Chondrocyte (in vitro differentiated cells): ENCODE measurements at regions not wholly inside any gene's neighbourhood (a gene's known extent, or its start where the extent isn't known, plus 50 kb on each side); places are given as distances from the start of the nearest gene placed in this dataset.

Experiments used
- DNase-seq: peaks from one replicate; pipeline ENCODE4 v3.0.0; 2021; ENCODE audit warnings: mixed read lengths, low spot score
- H3K27ac Mint-ChIP-seq: one replicate; pipeline ENCODE4 v1.8.0; 2021; ENCODE audit warnings: mild to moderate bottlenecking, moderate library complexity, mixed read lengths; ENCODE audit not compliant: unreplicated experiment
- H3K27me3 Mint-ChIP-seq: 2 replicates; pipeline ENCODE4 v1.8.0; 2021; ENCODE audit warnings: low read depth, mixed read lengths
- H3K36me3 Mint-ChIP-seq: 2 replicates; pipeline ENCODE4 v1.8.0; 2021; ENCODE audit warnings: low read depth, mixed read lengths
- H3K4me1 Mint-ChIP-seq: 2 replicates; pipeline ENCODE4 v1.8.0; 2021; ENCODE audit warnings: low read depth, mild to moderate bottlenecking, mixed read lengths
- H3K4me3 Mint-ChIP-seq: one replicate; pipeline ENCODE4 v1.8.0; 2021; ENCODE audit warnings: mild to moderate bottlenecking, moderate library complexity, mixed read lengths; ENCODE audit not compliant: unreplicated experiment
- H3K9me3 Mint-ChIP-seq: 2 replicates; pipeline ENCODE4 v1.8.0; 2021; ENCODE audit warnings: low read depth, mixed read lengths
- TF ChIP-seq, protein P1 (sequence below): fragments of 200-600 bp; sonication (generic); IDR thresholded peaks from 2 replicates; pipeline ENCODE4 v1.5.0; 2021; ENCODE audit warnings: antibody characterized with exemption, mild to moderate bottlenecking, moderate library complexity

DNA sequence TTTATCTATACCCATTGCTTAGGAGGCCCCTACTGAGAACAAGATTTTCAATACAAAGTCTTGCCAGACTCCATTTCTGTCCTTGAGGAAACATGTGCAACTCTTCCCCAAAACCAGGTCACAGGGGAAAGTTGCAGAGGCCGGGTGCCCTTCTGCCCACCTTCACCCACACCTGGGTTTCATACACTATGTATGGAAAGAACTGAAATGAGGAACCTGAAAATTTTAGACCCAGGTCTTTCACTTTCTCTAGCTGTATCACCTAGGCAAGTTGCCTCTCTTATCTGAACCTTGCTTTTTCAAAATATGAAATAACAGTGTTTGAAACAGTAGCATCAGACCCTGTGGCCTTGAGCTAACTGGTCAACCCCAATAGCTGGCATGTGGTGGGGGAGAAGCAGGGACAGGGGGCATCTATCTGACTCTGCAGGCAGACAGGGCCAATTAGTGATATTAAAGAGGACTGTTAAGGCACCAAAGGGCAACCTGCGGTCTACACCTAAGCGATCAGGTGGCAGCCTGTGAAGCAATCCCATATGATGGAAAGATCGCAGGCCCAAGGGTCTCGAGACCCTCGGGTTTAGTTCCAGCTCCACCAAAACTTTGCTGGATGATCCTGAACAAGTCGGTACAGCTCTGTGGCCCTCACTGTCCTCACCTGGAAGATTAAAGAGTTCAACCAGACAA is 346.5 kb downstream of the BCL11B start:
- peaks cover 3% of the 10 kb centered on the region for H3K4me1 Mint-ChIP-seq
- H3K36me3 Mint-ChIP-seq, result peaks cover 1% of the 10 kb centered on the region
- no peak for DNase-seq
- H3K27ac Mint-ChIP-seq, result no peak overlapping the region
- TF ChIP-seq, protein P1, sequence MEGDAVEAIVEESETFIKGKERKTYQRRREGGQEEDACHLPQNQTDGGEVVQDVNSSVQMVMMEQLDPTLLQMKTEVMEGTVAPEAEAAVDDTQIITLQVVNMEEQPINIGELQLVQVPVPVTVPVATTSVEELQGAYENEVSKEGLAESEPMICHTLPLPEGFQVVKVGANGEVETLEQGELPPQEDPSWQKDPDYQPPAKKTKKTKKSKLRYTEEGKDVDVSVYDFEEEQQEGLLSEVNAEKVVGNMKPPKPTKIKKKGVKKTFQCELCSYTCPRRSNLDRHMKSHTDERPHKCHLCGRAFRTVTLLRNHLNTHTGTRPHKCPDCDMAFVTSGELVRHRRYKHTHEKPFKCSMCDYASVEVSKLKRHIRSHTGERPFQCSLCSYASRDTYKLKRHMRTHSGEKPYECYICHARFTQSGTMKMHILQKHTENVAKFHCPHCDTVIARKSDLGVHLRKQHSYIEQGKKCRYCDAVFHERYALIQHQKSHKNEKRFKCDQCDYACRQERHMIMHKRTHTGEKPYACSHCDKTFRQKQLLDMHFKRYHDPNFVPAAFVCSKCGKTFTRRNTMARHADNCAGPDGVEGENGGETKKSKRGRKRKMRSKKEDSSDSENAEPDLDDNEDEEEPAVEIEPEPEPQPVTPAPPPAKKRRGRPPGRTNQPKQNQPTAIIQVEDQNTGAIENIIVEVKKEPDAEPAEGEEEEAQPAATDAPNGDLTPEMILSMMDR, result no peak
- H3K4me3 Mint-ChIP-seq, result no peak overlapping the region
- H3K27me3 Mint-ChIP-seq, result peaks cover 13% of the 10 kb centered on the region
- H3K9me3 Mint-ChIP-seq, result peaks cover 12% of the 10 kb centered on the region

DNA sequence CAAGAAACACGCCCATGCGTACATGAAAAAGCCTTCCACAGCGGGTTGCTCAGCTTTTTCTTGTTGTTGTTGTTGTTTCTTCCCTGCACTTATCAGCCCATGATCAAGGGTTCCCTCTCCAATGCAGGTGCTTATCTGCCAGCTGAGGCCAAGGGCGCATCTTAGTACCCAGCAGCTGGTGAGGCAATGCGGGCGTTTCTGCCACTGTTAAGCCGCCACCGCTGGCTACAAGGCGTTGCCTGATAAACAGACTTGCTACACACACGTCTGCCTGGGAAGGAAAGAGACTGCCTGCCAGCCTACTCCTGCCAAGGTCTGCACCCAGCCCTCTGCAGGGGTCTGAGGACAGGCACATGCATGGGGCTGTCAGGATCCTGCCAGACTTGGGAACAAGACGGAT is 345.9 kb downstream of the BCL11B start:
- no peak for DNase-seq
- H3K27me3 Mint-ChIP-seq, result peaks cover 19% of the 10 kb centered on the region
- peaks cover 3% of the 10 kb centered on the region for H3K4me1 Mint-ChIP-seq
- TF ChIP-seq, protein P1, result no peak
- no peak overlapping the region for H3K27ac Mint-ChIP-seq
- peaks cover 12% of the 10 kb centered on the region for H3K9me3 Mint-ChIP-seq
- no peak overlapping the region for H3K4me3 Mint-ChIP-seq
- H3K36me3 Mint-ChIP-seq, result peaks cover 1% of the 10 kb centered on the region

DNA sequence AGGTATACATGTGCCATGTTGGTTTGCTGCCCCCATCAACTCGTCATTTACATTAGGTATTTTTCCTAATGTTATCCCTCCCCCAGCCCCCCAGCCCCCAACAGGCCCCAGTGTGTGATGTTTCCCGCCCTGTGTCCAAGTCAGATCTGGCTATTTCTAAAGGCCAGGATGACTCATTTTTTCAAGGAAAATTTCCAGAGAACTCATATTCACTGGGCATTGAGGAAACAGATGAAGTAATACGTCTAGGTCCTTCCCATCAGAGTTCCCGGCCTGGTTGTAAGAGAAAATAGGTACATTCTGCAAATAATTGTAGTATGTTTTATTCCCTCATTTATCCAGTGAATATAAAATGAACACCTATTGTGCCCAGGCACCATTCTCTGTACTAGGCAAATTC is 345.2 kb downstream of the BCL11B start:
- TF ChIP-seq, protein P1, result no peak
- Mint-ChIP-seq H3K27ac (no peak overlapping the region), H3K4me1 (peaks cover 3% of the 10 kb centered on the region), H3K36me3 (peaks cover 1% of the 10 kb centered on the region), H3K27me3 (peaks cover 24% of the 10 kb centered on the region), H3K4me3 (no peak overlapping the region), H3K9me3 (peaks cover 10% of the 10 kb centered on the region)
- DNase-seq, result no peak

DNA sequence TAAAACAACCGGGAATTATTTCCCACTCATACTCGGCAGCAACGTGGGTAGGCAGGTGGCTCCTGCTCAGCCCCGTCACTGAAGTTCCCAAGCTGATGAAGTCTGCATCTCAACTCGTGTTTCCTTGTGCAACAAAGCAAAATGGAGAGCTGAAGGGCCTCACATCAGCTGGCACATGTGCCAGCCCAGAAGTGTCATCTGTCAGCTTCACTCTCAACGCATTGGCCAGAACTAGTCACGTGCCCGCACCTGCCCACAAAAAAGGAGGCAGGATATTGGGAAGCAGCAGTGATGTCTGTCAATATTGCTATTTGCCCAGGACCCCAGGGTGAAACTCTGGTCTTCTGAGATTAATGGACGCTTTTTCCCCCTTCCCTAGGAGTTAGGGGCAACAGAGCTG is 344.0 kb downstream of the BCL11B start:
- Mint-ChIP-seq H3K36me3 (no peaks in the 10 kb centered on the region), H3K4me3 (no peak overlapping the region), H3K27ac (no peak overlapping the region), H3K4me1 (peaks cover 3% of the 10 kb centered on the region), H3K27me3 (peaks cover 25% of the 10 kb centered on the region), H3K9me3 (no peaks in the 10 kb centered on the region)
- TF ChIP-seq, protein P1, result no peak
- no peak for DNase-seq

DNA sequence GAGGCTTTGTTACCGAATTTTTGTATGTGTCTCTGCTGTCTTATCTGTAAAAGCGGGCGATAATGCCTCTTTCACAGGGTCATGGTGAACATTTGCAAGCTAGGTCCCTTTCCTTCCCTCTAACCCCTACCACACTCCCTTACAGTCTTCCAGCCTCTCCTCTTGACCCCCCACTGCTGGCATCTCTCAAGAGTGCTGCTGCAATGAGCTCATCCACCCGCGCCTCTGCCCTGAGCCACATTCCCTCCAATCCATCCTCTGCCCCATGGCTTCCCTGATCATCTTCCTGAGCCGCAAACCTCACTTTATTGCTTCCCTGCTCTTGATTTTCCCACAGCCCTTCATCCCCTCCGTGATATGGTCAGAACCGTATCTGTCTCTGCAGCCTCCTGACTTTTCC is 343.6 kb downstream of the BCL11B start:
- Mint-ChIP-seq H3K27ac (no peak overlapping the region), H3K36me3 (no peaks in the 10 kb centered on the region), H3K4me3 (no peak overlapping the region), H3K27me3 (peaks cover 28% of the 10 kb centered on the region), H3K9me3 (no peaks in the 10 kb centered on the region), H3K4me1 (peaks cover 3% of the 10 kb centered on the region)
- no peak for DNase-seq
- TF ChIP-seq, protein P1, result no peak
